OCI-LY3 (cell line): ENCODE measurements at regions not wholly inside any gene's neighbourhood (a gene's known extent, or its start where the extent isn't known, plus 50 kb on each side); places are given as distances from the start of the nearest gene placed in this dataset.

Source experiments
- H2AFZ ChIP-seq: fragments of 200-600, 300-600 bp; shearing (Covaris generic); 2 replicates; pipeline ENCODE4 v1.6.0; 2014; ENCODE audit warnings: antibody characterized with exemption, low read depth, low read length
- H3K27ac ChIP-seq: fragments of 200-600, 300-600 bp; sonication (generic); 2 replicates; pipeline ENCODE4 v1.5.1; 2014; ENCODE audit warnings: mild to moderate bottlenecking, low read length, moderate library complexity, mixed read lengths
- H3K27me3 ChIP-seq: fragments of 200-600, 300-600 bp; sonication (generic); 2 replicates; pipeline ENCODE4 v1.6.1; 2014; ENCODE audit warnings: low read depth, low read length, mixed read lengths
- H3K36me3 ChIP-seq: fragments of 200-600, 300-600 bp; sonication (generic); replicated peaks from 2 replicates; pipeline ENCODE3; 2014; ENCODE audit warnings: low read depth, low read length, mixed read lengths
- H3K4me1 ChIP-seq: fragments of 300-600, 200-600 bp; sonication (generic); 2 replicates; pipeline ENCODE4 v1.6.1; 2014; ENCODE audit warnings: low read length, mixed read lengths
- H3K4me2 ChIP-seq: fragments of 200-600, 300-600 bp; sonication (generic); 2 replicates; pipeline ENCODE4 v1.6.1; 2014; ENCODE audit warnings: low read length, mixed read lengths
- H3K4me3 ChIP-seq: fragments of 300-600, 200-600 bp; sonication (generic); 2 replicates; pipeline ENCODE4 v1.5.1; 2014; ENCODE audit warnings: antibody characterized with exemption, mild to moderate bottlenecking, low read length, moderate library complexity
- H3K79me2 ChIP-seq: fragments of 300-600, 200-600 bp; shearing (Covaris generic); 2 replicates; pipeline ENCODE4 v1.6.1; 2014; ENCODE audit warnings: mild to moderate bottlenecking, low read length, mixed read lengths
- H3K9ac ChIP-seq: fragments of 300-600, 200-600 bp; shearing (Covaris generic); 2 replicates; pipeline ENCODE4 v1.6.0; 2014; ENCODE audit warnings: mild to moderate bottlenecking, low read length, moderate library complexity
- H3K9me3 ChIP-seq: fragments of 200-600, 300-600 bp; shearing (Covaris generic); 2 replicates; pipeline ENCODE4 v1.6.1; 2014; ENCODE audit warnings: low read length, mixed read lengths; ENCODE audit not compliant: insufficient read depth
- H4K20me1 ChIP-seq: fragments of 200-600, 300-600 bp; sonication (generic); 2 replicates; pipeline ENCODE4 v1.6.1; 2016; ENCODE audit warnings: low read length, mixed read lengths; ENCODE audit not compliant: insufficient read depth
- EZH2phosphoT487 ChIP-seq: fragments of 200-600 bp; shearing (Covaris generic); IDR thresholded peaks from 2 replicates; pipeline ENCODE4 v1.6.1; 2018; ENCODE audit warnings: antibody characterized with exemption, mixed run types, low read depth
- TF ChIP-seq, protein P1 (sequence below): fragments of 200-600, 300-600 bp; sonication (generic); IDR thresholded peaks from 2 replicates; pipeline ENCODE4 v1.5.1; 2014; ENCODE audit warnings: antibody characterized with exemption, low read length, low read depth

DNA sequence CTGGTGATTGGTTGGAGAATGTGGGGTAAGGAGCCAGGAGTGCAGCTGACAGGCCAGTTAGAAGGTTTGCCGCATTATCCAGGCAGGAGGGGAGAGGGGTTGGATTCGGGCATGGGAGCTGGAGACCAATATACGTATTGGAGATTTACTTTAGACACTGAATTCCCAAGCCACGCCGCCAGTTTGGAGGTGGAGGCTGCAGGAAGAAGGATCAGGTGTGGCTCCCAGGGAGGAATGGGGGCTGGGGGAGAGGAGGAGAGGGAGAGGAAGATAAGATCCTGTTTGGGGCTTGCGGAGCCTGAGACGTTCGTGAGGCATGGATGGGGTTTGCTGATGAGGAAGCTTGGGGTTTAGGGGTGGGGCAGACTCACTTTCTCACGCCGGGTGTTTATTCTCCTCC is 155.1 kb upstream of the IGSF21 start:
- Histone ChIP-seq H3K9ac (no peak overlapping the region), H3K79me2 (no peaks in the 10 kb centered on the region), H4K20me1 (no peaks in the 10 kb centered on the region), H3K4me2 (no peak overlapping the region), H3K27ac (no peak overlapping the region), H2AFZ (no peak overlapping the region), H3K9me3 (no peaks in the 10 kb centered on the region), H3K27me3 (no peaks in the 10 kb centered on the region), H3K4me1 (no peaks in the 10 kb centered on the region), H3K4me3 (no peak overlapping the region), H3K36me3 (no peaks in the 10 kb centered on the region)
- no peak for TF ChIP-seq EZH2phosphoT487
- TF ChIP-seq, protein P1, sequence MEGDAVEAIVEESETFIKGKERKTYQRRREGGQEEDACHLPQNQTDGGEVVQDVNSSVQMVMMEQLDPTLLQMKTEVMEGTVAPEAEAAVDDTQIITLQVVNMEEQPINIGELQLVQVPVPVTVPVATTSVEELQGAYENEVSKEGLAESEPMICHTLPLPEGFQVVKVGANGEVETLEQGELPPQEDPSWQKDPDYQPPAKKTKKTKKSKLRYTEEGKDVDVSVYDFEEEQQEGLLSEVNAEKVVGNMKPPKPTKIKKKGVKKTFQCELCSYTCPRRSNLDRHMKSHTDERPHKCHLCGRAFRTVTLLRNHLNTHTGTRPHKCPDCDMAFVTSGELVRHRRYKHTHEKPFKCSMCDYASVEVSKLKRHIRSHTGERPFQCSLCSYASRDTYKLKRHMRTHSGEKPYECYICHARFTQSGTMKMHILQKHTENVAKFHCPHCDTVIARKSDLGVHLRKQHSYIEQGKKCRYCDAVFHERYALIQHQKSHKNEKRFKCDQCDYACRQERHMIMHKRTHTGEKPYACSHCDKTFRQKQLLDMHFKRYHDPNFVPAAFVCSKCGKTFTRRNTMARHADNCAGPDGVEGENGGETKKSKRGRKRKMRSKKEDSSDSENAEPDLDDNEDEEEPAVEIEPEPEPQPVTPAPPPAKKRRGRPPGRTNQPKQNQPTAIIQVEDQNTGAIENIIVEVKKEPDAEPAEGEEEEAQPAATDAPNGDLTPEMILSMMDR = no peak

DNA sequence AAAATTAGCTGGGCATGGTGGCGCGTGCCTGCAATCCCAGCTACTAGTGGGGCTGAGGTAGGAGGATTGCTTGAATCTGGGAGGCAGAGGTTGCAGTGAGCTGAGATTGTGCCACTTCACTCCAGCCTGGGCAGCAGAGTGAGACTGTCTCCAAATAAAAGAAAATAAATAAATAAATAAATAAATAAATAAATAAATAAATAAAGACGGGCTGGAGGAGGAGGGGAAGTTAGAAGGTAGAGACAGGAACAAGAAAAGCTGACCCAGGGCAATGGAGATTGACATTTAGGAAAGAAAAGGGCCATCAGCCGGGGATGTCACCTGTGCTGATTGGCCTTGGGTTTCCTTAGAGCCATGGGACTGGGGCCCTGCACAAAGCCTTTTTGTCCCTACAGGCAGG is 153.7 kb upstream of the IGSF21 start:
- Histone ChIP-seq H3K79me2 (no peaks in the 10 kb centered on the region), H3K4me2 (no peak overlapping the region), H3K27ac (no peak overlapping the region), H3K9me3 (no peaks in the 10 kb centered on the region), H2AFZ (no peak overlapping the region), H3K36me3 (no peaks in the 10 kb centered on the region), H3K4me3 (no peak overlapping the region), H3K9ac (no peak overlapping the region), H4K20me1 (no peaks in the 10 kb centered on the region), H3K27me3 (no peaks in the 10 kb centered on the region), H3K4me1 (no peaks in the 10 kb centered on the region)
- no peak for TF ChIP-seq EZH2phosphoT487
- TF ChIP-seq, protein P1 = no peak

DNA sequence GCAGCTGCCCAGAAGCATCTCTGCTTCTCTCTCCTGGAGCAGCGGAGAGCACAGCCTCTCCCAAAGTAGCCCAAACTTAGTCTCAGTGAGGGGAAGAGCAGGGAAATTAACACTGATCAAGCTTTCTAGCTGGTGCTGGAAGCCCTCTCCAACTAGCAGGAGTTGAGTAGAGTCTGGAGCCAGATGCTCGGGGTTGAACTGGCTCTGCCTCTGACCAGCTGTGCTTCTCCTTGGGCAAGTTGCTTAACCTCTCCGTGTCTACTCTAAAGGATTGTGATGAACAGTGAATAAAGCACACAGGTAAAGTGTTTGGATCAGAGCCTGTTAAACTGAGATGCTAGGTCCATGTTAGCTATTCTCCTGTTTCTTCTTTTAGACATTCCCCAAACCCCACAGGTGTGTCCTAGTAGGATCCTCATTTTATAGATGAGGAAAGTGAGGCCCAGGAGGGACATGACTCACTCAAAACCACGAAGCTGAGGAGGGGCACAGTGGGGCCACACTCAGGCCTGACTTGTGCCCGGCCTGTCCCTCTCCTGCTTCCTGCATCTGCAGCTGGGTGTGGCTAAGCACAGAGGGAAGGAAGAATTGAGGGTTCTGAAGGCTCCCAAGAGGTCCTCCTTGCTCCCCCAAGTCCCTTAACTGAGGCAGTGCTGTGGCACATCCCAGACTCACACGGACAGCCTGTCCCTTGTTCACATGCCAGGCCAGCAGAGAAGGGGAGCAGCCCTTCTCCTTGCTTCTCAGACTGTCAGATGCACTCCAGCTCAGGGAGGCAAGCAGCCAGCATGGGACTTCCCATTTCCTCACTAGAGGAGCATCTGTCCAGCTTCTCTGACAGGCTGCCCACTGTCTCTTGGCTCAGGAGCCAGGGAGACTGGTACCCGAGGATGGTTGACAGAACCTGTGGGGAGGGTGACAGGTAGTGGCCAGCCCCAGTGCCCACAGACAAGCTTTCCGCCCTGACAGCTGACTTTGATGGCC is 152.0 kb upstream of the IGSF21 start:
- Histone ChIP-seq H3K4me3 (no peak overlapping the region), H3K36me3 (no peaks in the 10 kb centered on the region), H4K20me1 (no peaks in the 10 kb centered on the region), H2AFZ (no peak overlapping the region), H3K27me3 (no peaks in the 10 kb centered on the region), H3K9ac (no peak overlapping the region), H3K4me1 (no peaks in the 10 kb centered on the region), H3K4me2 (no peak overlapping the region), H3K27ac (no peak overlapping the region), H3K79me2 (no peaks in the 10 kb centered on the region), H3K9me3 (no peaks in the 10 kb centered on the region)
- TF ChIP-seq EZH2phosphoT487 = no peak
- TF ChIP-seq, protein P1 = no peak

DNA sequence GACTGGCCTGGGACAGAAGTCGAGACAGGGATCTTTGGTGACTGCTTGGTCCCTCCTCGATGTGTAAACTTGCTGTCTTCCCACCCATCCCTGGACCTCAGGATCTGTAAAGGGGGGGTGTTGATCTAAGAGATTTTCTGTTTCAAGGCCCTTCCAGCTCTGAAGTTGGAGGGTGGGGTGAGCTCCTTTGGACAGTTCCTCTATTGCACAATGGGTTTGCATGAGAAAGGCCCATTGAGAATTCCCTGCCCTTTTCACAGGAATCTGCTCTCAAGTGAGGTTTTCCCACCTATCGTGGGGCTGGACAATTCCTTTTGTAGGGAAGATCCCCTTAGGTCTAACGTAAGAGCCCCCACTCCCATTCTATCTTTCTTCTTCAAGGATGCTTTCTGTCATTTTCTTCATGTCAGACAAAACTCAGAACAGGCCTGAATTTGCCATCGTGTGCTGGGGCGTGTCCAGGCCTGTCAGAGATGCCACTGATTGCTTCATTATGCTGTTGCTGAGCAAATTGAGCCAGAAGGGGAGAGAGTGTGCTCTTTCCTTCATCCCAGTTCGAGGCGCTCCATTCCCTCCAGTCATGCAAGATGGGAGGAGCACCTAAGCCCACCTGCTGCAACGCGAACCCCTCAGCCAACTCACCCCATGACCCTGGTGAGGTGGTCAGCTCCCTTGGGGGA is 149.9 kb upstream of the IGSF21 start:
- no peak overlapping the region for H3K9ac ChIP-seq
- no peak overlapping the region for H3K4me3 ChIP-seq
- TF ChIP-seq EZH2phosphoT487 = no peak
- TF ChIP-seq, protein P1 = no peak
- no peak overlapping the region for H3K4me2 ChIP-seq
- H4K20me1 ChIP-seq = no peaks in the 10 kb centered on the region
- H3K36me3 ChIP-seq = no peaks in the 10 kb centered on the region
- no peak overlapping the region for H2AFZ ChIP-seq
- no peaks in the 10 kb centered on the region for H3K9me3 ChIP-seq
- H3K27me3 ChIP-seq = no peaks in the 10 kb centered on the region
- H3K27ac ChIP-seq = no peak overlapping the region
- no peaks in the 10 kb centered on the region for H3K4me1 ChIP-seq
- no peaks in the 10 kb centered on the region for H3K79me2 ChIP-seq
